Suprapubic skin (tissue), 4 donors: ENCODE measurements at regions not wholly inside any gene's neighbourhood (a gene's known extent, or its start where the extent isn't known, plus 50 kb on each side); places are given as distances from the start of the nearest gene placed in this dataset.

Experiments used
- DNase-seq, 2 donors: peaks; one replicate each; pipeline ENCODE4 v3.0.0-alpha.2; 2019; ENCODE audit warnings: low spot score in 2 of 2
- H3K27ac ChIP-seq: fragments of 200-600 bp; sonication (generic); one replicate; pipeline ENCODE4 v1.5.1; 2019
- H3K27me3 ChIP-seq: fragments of 200-600 bp; sonication (generic); one replicate; pipeline ENCODE4 v1.5.1; 2019
- H3K36me3 ChIP-seq: fragments of 200-600 bp; sonication (generic); one replicate; pipeline ENCODE4 v1.5.1; 2019
- H3K4me1 ChIP-seq: fragments of 200-600 bp; sonication (generic); one replicate; pipeline ENCODE4 v1.5.1; 2019
- H3K4me3 ChIP-seq: fragments of 200-600 bp; sonication (generic); one replicate; pipeline ENCODE4 v1.5.1; 2019; ENCODE audit warnings: mild to moderate bottlenecking
- H3K9me3 ChIP-seq: fragments of 200-600 bp; sonication (generic); one replicate; pipeline ENCODE4 v1.5.1; 2019
- CTCF ChIP-seq, 2 donors: fragments of 200-600 bp in 1 of 2; fragments of 450-650 bp in 1 of 2; sonication (generic) in 1 of 2; IDR thresholded peaks; one replicate each; pipeline ENCODE4 v1.5.1; 2016 to 2019; ENCODE audit warnings: antibody characterized with exemption in 2 of 2, mild to moderate bottlenecking in 1 of 2, moderate library complexity in 1 of 2
- EP300 ChIP-seq: sonication (generic); formaldehyde crosslinking; IDR thresholded peaks from one replicate; pipeline ENCODE4 v1.6.1; 2017; ENCODE audit warnings: antibody characterized with exemption
- POLR2A ChIP-seq, 2 donors: fragments of 450-650 bp; IDR thresholded peaks; one replicate each; pipeline ENCODE4 v1.6.1; 2017; ENCODE audit warnings: antibody characterized with exemption in 2 of 2, mild to moderate bottlenecking in 2 of 2, moderate library complexity in 2 of 2
- POLR2AphosphoS5 ChIP-seq, 3 donors: sonication (generic); formaldehyde crosslinking; IDR thresholded peaks; one replicate each; pipeline ENCODE4 v1.6.1; 2017; ENCODE audit warnings: antibody characterized with exemption in 3 of 3
- WGBS: methylation state at CpG from one replicate; pipeline ENCODE4 v1.1.5; 2018; 5-methylcytosine and 5-hydroxymethylcytosine counted together

DNA sequence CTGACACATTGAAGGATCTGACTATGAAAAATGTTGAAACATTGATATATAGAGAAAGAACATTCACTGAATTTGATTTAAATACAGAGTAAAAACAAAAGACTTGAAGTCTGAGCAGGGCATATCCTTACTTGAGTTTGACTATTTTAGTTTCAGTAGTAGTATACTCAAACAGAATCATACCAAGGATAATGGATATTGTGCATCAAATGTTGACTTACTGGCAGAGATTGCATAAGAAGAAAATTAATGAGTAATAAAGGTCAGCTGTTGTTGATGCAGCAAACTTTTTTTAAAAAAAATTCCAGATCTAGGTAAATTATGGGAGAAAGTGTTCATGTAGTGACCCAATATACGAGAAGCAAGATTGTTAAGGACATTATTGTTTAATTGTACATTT lies 94.5 kb upstream of the APOOL start:
- H3K27me3 ChIP-seq = no peaks in the 10 kb centered on the region
- H3K4me1 ChIP-seq = no peaks in the 10 kb centered on the region
- TF ChIP-seq CTCF (IDR thresholded peaks at IDR 0.05) (no peak), EP300 (no peak)
- DNase-seq = no peak
- 60% methylated on average over 1 of the region's 1 CpG for WGBS
- no peak overlapping the region for H3K4me3 ChIP-seq
- H3K27ac ChIP-seq = no peak overlapping the region
- H3K36me3 ChIP-seq = no peaks in the 10 kb centered on the region
- no peaks in the 10 kb centered on the region for H3K9me3 ChIP-seq

- no peaks in the 10 kb centered on the region for H3K9me3 ChIP-seq
- H3K27ac ChIP-seq = no peak overlapping the region
- no peaks in the 10 kb centered on the region for H3K27me3 ChIP-seq
- DNase-seq = no peak
- H3K4me3 ChIP-seq = no peak overlapping the region
- no peaks in the 10 kb centered on the region for H3K36me3 ChIP-seq
- 76% methylated on average over 1 of the region's 1 CpG for WGBS
- TF ChIP-seq POLR2A (IDR thresholded peaks at IDR 0.05) (no peak), CTCF (IDR thresholded peaks at IDR 0.05) (no peak), POLR2AphosphoS5 (IDR thresholded peaks at IDR 0.05) (no peak), EP300 (no peak)
- H3K4me1 ChIP-seq = no peaks in the 10 kb centered on the region
Measured at GRCh38 chrX:84924624-84925023, 79.1 kb upstream of the APOOL start.

- Histone ChIP-seq H3K4me3 (no peak overlapping the region), H3K9me3 (no peaks in the 10 kb centered on the region), H3K27me3 (no peaks in the 10 kb centered on the region), H3K36me3 (no peaks in the 10 kb centered on the region), H3K4me1 (no peaks in the 10 kb centered on the region), H3K27ac (no peak overlapping the region)
- no peak for TF ChIP-seq CTCF (IDR thresholded peaks at IDR 0.05)
- TF ChIP-seq POLR2A (IDR thresholded peaks at IDR 0.05) = no peak
- no peak for TF ChIP-seq POLR2AphosphoS5 (IDR thresholded peaks at IDR 0.05)
- no peak for TF ChIP-seq EP300
- DNase-seq = no peak
Measured at GRCh38 chrX:84932814-84933213, 70.9 kb upstream of the APOOL start.

DNA sequence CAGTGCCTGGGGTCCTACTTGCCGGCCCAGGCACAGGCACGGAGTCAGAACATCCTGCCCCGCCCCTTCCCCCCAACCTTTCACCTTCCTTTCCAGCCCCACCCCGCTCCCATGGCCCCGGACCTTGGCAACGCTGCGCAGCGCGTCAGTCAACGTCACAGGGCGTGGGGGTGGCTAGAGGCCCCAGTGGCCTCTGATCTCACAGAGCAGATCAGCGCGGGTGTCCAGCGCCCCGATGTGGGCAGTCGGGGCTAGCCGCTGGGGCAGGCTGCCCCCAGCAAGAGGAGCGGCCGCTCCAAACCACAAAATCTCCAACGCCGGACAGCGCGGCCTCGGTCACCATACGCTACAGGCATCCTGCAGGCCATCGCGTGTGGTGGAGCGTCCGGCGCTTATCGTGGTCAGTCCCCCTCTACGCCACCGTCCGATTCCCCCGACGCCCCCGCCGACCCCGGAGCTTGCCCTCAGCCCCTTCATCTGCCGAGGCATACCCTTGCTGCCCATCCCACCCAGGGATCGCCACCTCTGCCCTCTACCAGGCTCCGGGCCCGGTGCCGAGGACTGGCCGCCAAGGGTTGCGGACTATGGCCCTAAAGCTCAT lies 69.6 kb upstream of the APOOL start:
- H3K36me3 ChIP-seq = no peaks in the 10 kb centered on the region
- no peak overlapping the region for H3K4me3 ChIP-seq
- no peak overlapping the region for H3K27ac ChIP-seq
- no peaks in the 10 kb centered on the region for H3K9me3 ChIP-seq
- TF ChIP-seq CTCF (IDR thresholded peaks at IDR 0.05) = no peak
- TF ChIP-seq POLR2AphosphoS5 (IDR thresholded peaks at IDR 0.05) = no peak
- no peak for TF ChIP-seq POLR2A (IDR thresholded peaks at IDR 0.05)
- TF ChIP-seq EP300 = no peak
- H3K27me3 ChIP-seq = no peaks in the 10 kb centered on the region
- DNase-seq = no peak
- WGBS = 87% methylated on average over 25 of the region's 46 CpGs
- H3K4me1 ChIP-seq = no peaks in the 10 kb centered on the region
